Dedifferentiated amniotic fluid mesenchymal stem cell (primary cell): ENCODE measurements at regions not wholly inside any gene's neighbourhood (a gene's known extent, or its start where the extent isn't known, plus 50 kb on each side); places are given as distances from the start of the nearest gene placed in this dataset.
"Not testable (repeated sequence)": the region's sequence is repeated elsewhere in the genome, so short reads cannot be mapped to it uniquely, and the experiment has no call there.

Source experiments
- DNase-seq: peaks from one replicate; pipeline ENCODE4 v3.0.0-alpha.2; 2016; ENCODE audit errors: extremely low spot score

- DNase-seq = no peak
Measured at GRCh38 chr2:129490641-129491040, 488.8 kb upstream of the RAB6C start.

DNA sequence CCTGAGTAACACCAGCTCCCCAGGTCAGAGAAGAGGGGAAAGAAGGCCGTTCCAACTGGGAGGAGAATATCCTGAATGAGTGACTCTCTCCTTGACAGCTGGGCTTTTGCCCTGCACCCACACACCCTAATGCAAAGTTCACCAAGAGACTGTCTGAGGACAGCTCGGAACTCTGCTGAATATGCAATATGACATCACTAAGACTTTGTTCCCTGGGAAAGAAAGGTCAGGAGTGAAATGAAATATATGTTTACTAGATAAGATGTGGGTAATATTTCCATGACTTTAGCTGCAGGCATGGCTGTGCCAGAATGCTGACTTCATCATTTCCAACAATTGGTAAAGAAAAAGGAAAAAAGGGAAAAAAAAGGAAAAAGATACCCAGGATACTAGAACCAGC, 488.2 kb upstream of the RAB6C start:
- no peak for DNase-seq

DNA sequence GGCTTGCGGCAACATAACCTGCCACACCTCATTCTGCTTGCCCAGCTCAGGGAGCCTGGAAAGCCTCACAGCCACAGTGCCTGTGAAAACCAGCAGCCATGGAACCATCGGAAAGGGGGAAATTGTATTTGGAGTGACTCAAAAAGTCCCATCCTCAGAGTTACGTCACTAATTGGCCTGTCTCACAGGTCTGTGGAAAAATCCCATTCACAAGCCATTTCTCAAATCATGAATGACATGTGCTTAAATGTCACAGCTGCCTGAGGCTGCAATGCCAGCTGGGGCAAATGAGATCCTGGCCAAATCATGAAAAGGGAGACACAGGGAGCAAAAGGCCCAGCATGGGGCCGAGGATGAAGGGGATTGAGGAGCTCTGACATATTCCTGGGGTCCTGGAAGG, 486.9 kb upstream of the RAB6C start:
- DNase-seq = no peak

GRCh38 chr2:129499747-129500146, 479.7 kb upstream of the RAB6C start:
- no peak for DNase-seq

DNA sequence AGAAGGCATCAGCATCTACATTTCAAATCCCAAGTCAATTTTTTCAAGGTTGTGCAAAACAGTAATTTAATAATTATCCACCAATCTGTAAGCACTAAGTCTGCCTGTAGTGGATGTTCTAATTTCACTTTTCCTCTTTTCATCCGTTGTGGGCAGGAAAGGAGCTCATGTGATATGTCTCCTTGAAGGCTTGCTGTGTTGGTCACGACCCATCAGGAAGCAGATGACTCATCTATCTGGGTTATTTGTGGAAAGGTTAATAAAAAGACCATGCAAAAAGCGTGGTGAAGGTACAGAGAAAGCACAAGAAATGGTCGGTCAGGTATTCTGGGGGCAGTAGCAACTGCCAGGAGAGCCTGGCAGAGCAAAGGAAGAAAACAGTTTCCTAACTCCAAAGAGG, 476.7 kb upstream of the RAB6C start:
- no peak for DNase-seq

DNA sequence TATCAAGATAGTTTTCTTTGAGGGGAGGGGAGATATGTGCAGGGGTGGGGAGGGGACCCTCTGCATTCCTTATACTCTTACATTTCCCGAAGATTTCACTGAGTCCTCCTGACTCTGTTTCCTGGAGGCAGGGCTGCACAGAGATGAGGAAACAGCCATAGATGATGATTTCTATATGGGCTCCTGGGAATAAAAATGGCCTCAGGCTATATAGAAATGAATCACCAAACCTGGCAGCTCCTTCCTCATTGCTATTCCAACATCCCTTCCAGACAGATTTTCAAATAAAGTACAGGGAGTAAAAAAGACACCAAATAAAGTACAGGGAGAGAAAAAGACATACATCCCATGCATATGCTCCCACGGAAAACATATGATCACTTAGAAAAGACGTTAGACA, 474.8 kb upstream of the RAB6C start:
- no peak for DNase-seq

DNA sequence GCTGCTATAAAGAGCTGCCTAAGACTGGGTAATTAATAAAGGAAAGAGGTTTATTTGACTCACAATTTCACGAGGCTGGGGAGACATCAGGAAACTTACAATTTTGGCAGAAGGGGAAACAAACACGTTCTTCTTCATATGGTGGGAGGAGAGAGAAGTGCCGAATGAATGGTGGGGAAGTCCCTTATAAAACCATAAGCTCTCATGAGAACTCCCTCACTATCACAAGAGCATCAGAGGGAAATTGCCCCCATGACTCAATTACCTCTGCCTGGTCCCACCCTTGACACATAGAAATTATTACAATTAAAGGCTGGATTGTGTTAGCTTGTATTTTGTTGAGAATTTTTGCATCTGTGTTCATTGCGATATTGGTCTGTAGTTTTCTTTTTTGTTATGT, 460.5 kb upstream of the RAB6C start:
- no peak for DNase-seq

GRCh38 chr2:129532158-129532557, 447.3 kb upstream of the RAB6C start:
- DNase-seq = not testable (repeated sequence)

DNA sequence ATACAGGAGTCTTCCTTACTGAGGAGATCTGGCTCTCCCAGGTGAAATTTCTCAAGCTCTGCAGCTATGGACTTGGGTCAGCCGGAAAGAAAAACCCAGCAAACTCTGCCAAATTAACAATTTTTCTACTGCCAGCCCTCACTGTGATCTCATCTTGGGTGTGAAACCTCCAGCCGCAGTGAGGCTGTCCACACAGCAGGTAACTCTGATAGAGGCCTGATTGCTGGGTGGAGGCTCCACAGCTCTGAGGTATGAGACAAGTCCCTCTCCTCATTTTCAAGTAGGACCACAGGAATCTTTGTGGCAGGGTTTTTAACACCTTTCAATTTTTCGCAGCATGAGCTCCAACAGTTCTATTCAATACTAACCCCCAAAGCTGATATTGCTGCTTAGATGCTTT, 430.6 kb upstream of the RAB6C start:
- DNase-seq = no peak

GRCh38 chr2:129550536-129550935, 428.9 kb upstream of the RAB6C start:
- DNase-seq = no peak

GRCh38 chr2:129554373-129554772, 425.1 kb upstream of the RAB6C start:
- DNase-seq = no peak

- no peak for DNase-seq
Measured at GRCh38 chr2:129559101-129559500, 420.4 kb upstream of the RAB6C start.

DNA sequence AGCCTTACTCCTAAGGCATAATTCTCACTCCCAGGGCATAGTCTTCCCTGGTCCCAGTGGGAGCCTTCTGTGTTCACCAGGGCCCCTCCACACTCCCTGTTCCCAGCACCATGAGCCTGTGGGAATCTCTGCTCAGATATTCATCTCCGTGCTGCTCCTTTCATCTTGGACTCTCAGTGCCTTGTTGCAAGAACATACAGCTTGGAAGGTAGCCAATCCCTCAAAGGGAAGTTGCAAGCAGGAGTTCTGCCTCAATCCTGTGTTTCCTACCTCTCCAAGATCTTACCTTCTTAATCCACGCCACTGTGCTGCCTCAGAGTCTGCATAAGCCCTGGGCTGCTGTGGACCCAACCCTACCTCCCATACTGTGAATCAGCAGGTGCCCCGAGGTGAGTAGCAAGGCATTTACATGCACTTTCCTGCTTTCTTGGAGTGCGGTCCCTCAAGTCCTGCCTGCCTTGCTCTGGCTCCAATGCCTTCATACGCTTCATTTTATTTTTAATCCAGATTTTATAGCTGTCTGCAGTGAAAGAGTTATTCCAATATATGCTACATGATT, 413.8 kb upstream of the RAB6C start:
- DNase-seq = no peak

DNA sequence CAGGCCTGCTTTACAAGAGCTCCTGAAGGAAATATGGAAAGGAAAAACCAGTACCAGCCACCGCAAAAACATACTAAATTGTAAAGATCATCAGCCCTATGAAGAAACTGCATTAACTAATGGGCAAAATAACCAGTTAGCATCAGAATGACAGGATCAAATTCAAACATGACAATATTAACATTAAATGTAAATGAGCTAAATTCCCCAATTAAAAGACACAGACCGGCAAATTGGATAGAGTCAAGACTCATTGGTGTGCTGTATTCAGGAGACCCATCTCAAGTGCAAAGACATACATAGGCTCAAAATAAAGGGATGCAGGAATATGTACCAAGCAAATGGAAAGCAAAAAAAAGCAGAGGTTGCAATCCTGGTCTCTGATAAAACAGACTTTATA, 408.7 kb upstream of the RAB6C start:
- not testable (repeated sequence) for DNase-seq

DNA sequence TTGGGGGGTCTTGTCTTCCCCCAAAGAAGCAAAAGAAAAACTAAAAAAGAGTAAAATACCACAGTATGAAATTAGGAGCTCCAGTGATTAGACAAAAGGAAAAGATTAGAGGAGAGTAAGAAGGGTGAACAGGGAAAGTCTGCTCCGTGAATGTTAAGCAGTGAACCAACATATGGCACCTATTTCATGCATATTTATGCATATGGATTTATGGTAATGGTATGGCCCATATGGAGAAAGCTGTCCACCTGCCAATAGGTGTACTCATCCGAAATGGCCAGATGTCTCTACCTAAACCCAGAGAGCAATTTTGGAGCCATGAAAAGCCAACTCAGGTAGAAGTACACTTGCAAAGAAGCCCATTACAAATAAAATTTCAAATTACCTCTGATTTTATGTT, 404.0 kb upstream of the RAB6C start:
- DNase-seq = no peak

GRCh38 chr2:129575880-129576279, 403.6 kb upstream of the RAB6C start:
- DNase-seq = no peak

- no peak for DNase-seq
Measured at GRCh38 chr2:129580001-129580400, 399.5 kb upstream of the RAB6C start.

- DNase-seq = no peak
Measured at GRCh38 chr2:129585760-129586159, 393.7 kb upstream of the RAB6C start.

DNA sequence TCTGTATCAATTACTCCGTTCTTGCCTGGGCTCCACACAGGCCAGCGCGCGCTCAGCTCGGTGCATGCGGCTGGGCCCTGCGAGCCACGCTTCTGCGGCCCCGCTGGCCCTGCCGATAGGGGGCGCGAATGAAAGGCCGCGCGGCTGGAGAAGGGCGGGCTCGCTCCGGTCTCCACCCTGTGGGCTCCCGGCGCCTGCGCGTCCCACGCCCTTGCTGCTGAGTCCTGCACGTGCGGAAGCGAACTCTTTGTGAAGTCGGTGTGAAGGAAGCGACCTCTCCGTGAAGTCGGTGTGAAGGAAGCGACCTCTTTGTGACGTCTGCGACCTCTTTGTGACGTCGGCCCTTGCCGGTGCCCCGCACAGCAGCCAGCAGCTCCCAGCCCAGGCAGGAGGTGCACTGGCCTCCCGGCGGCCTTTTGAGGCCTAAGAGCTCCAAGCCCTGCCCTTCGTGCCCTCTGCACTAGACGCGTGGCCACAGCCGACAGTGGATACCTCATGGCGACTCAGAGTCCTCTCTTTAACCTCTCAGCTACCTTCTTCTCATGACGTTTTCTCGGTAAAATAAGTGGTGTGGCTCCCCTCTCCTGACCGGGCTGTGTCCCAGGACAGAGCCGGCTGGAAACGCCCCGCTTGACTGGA, 391.9 kb upstream of the RAB6C start:
- no peak for DNase-seq

GRCh38 chr2:129604560-129604959, 374.9 kb upstream of the RAB6C start:
- no peak for DNase-seq

DNA sequence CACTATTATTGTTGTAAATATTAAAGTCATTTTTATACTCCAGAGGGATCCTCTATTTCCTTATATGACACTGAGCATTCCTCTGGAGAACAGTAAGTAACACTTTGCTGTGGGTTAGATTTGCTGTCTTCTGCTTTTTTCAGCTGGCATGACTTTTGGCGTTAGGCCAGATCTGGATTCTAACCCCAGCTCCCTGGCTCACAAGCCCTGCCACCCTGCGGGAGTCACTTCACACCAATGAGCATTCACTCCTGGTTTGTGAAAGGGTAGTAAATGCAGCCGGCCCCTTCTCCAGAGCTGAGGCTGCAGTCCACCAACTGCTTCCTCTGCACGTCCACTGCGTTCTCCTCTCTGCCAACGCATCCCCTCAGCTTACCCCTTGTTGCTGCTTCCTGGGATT, 373.8 kb upstream of the RAB6C start:
- no peak for DNase-seq

DNA sequence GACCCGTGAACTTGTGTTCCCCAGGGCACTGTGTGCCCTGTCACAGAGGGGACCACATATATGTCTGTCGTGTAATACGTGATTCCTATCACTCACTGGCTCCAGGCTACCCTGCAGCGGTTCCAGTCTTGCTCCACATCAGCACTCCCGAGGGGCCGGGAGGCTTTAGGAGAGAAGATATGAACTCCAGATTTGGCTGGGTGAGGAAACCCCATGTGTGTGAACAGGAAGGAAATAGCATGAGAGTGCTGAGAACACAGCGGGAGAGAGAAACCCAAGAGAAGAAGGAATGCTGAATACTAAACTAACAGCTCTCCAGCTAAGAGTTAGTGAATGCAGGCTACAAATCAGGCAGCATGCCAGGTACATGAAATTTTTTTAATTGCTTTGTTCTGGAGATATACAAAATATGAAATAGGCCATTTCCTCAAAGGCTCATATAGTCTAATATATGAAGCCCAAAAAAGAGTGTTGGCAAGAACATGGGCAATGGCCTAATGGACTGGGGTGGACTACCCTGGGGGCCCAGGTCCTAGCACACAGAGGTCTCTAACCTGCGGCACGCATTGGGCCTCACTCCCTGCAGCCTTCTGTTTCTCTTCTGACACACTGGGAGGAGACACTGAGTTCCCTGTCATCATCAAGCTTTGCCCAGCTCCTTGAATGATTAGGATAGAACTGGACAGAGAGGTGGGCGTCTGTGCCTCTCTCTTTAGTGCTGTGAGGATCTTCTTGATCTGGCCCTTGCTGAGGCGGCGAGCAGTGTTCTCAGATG, 372.8 kb upstream of the RAB6C start:
- DNase-seq = no peak

GRCh38 chr2:129609224-129609623, 370.2 kb upstream of the RAB6C start:
- DNase-seq = no peak
